ENCODE measurements at regions not wholly inside any gene's neighbourhood (a gene's known extent, or its start where the extent isn't known, plus 50 kb on each side); places are given as distances from the start of the nearest gene placed in this dataset.

DNA sequence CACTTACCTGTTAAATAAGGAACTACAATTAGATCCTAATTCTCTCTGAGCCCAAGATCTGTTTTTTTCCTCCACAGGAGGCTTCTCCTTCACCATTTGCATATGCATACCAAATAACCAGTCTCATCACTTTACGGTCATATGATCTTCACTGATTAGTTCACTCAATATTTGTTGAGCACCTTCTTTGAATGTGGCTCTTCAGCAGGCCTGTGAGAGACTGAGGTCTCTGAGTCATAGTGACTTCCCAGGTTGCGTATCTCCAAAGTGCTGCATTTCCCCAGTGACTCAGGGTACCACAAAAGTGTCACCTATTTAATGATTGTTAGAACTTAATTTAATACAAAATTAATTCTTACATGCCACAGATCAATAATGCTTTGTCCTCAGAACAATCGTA is 108.8 kb upstream of the TRIB2 start:
- Histone ChIP-seq H3K27me3 (replicated peaks in 1 of 4; ENCODE audit: control extremely low read depth in 1 of 4, control insufficient read depth in 3 of 4, insufficient read depth in 4 of 4, low read length in 3 of 4) (peaks cover 0 to 10% (median 2%) of the 10 kb centered on the region in 4 experiments), H3K9ac (ENCODE audit: low read length) (no peak overlapping the region), H3K4me1 (ENCODE audit: control insufficient read depth in 2 of 2, insufficient read depth in 2 of 2, low read length in 2 of 2) (peaks cover 4 to 7% of the 10 kb centered on the region in 2 donors), H4K20me1 (ENCODE audit: control insufficient read depth, insufficient read depth, low read length, poor library complexity, severe bottlenecking) (no peaks in the 10 kb centered on the region), H2AFZ (ENCODE audit: insufficient read depth, low read depth, low read length, poor library complexity, severe bottlenecking) (no peak overlapping the region), H3K79me2 (ENCODE audit: control insufficient read depth, insufficient read depth, low read length) (no peaks in the 10 kb centered on the region), H3K4me3 (ENCODE audit: control extremely low read depth in 1 of 5, extremely low read depth in 1 of 5, insufficient read depth in 1 of 5, low read depth in 2 of 5, low read length in 4 of 5) (no peak overlapping the region), H3K4me2 (replicated peaks; ENCODE audit: low read depth, low read length, poor library complexity, severe bottlenecking) (no peak overlapping the region), H3K36me3 (replicated peaks in 1 of 2; ENCODE audit: control extremely low read depth in 1 of 2, control insufficient read depth in 1 of 2, extremely low read depth in 1 of 2, insufficient read depth in 2 of 2, low read length in 1 of 2) (no peaks in the 10 kb centered on the region), H3K9me3 (ENCODE audit: control extremely low read depth in 1 of 3, control insufficient read depth in 2 of 3, insufficient read depth in 1 of 3, low read length in 2 of 3) (peaks cover 2 to 7% (median 3%) of the 10 kb centered on the region in 3 donors), H3K27ac (ENCODE audit: low read length in 2 of 2) (no peak overlapping the region)
- no peak for DNase-seq
- H3K4me3 Mint-ChIP-seq = no peak overlapping the region
- no peak overlapping the region for H3K27ac Mint-ChIP-seq
- ChIA-PET CTCF (no interaction called here), POLR2A (no interaction called here)
- WGBS (ENCODE audit: insufficient coverage) = 57% methylated on average over 1 of the region's 3 CpGs
- peaks cover 10% of the 10 kb centered on the region for H3K4me1 Mint-ChIP-seq
- H3K27me3 Mint-ChIP-seq = peaks cover 20% of the 10 kb centered on the region
- ATAC-seq (ENCODE audit: low read depth) = no peak
- intact Hi-C loops (cut with micrococcal nuclease) = no loop called here
- H3K9me3 Mint-ChIP-seq (ENCODE audit: insufficient read depth) = no peaks in the 10 kb centered on the region
- TF ChIP-seq, protein P1, sequence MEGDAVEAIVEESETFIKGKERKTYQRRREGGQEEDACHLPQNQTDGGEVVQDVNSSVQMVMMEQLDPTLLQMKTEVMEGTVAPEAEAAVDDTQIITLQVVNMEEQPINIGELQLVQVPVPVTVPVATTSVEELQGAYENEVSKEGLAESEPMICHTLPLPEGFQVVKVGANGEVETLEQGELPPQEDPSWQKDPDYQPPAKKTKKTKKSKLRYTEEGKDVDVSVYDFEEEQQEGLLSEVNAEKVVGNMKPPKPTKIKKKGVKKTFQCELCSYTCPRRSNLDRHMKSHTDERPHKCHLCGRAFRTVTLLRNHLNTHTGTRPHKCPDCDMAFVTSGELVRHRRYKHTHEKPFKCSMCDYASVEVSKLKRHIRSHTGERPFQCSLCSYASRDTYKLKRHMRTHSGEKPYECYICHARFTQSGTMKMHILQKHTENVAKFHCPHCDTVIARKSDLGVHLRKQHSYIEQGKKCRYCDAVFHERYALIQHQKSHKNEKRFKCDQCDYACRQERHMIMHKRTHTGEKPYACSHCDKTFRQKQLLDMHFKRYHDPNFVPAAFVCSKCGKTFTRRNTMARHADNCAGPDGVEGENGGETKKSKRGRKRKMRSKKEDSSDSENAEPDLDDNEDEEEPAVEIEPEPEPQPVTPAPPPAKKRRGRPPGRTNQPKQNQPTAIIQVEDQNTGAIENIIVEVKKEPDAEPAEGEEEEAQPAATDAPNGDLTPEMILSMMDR (IDR thresholded peaks at IDR 0.05) = no peak
- TF ChIP-seq EZH2 (IDR thresholded peaks at IDR 0.05; ENCODE audit: borderline replicate concordance, insufficient read depth, low read depth, low read length, poor library complexity, severe bottlenecking) = no peak

DNA sequence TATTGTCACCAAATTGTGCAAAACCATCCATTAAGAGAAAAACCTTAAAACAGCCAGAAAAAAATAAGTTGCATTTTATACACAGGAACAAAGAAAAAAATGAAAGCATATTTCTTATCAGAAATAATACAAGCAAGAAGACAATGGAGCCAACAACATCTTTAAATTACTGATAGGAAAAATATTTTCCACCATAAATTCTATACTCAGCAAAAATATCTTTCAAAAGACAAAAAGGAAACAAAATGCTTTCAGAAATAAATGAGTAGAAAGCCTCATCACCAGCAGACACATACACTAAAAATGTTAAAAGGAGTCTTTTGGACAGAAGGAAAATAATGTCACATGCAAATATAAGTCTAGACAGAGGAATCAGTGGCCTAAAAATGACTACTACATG is 106.4 kb upstream of the TRIB2 start:
- no peak overlapping the region for H3K4me3 ChIP-seq (ENCODE audit: control extremely low read depth in 1 of 5, extremely low read depth in 1 of 5, insufficient read depth in 1 of 5, low read depth in 2 of 5, low read length in 4 of 5)

More for the DNA sequence above, 106.4 kb upstream of the TRIB2 start:
- H3K27ac Mint-ChIP-seq = no peak overlapping the region
- peaks cover 19% of the 10 kb centered on the region for H3K4me1 Mint-ChIP-seq
- H3K4me3 Mint-ChIP-seq = no peak overlapping the region
- Histone ChIP-seq H2AFZ (ENCODE audit: insufficient read depth, low read depth, low read length, poor library complexity, severe bottlenecking) (no peak overlapping the region), H3K79me2 (ENCODE audit: control insufficient read depth, insufficient read depth, low read length) (no peaks in the 10 kb centered on the region), H3K9ac (ENCODE audit: low read length) (no peak overlapping the region), H3K4me2 (replicated peaks; ENCODE audit: low read depth, low read length, poor library complexity, severe bottlenecking) (no peak overlapping the region), H3K27ac (ENCODE audit: low read length in 2 of 2) (no peak overlapping the region), H3K9me3 (ENCODE audit: control extremely low read depth in 1 of 3, control insufficient read depth in 2 of 3, insufficient read depth in 1 of 3, low read length in 2 of 3) (peaks cover 2 to 7% (median 4%) of the 10 kb centered on the region in 3 donors), H3K27me3 (replicated peaks in 1 of 4; ENCODE audit: control extremely low read depth in 1 of 4, control insufficient read depth in 3 of 4, insufficient read depth in 4 of 4, low read length in 3 of 4) (peaks cover 0 to 3% (median 1%) of the 10 kb centered on the region in 4 experiments), H3K4me1 (ENCODE audit: control insufficient read depth in 2 of 2, insufficient read depth in 2 of 2, low read length in 2 of 2) (peaks cover 12 to 17% of the 10 kb centered on the region in 2 donors), H4K20me1 (ENCODE audit: control insufficient read depth, insufficient read depth, low read length, poor library complexity, severe bottlenecking) (no peaks in the 10 kb centered on the region), H3K36me3 (replicated peaks in 1 of 2; ENCODE audit: control extremely low read depth in 1 of 2, control insufficient read depth in 1 of 2, extremely low read depth in 1 of 2, insufficient read depth in 2 of 2, low read length in 1 of 2) (no peaks in the 10 kb centered on the region)
- TF ChIP-seq, protein P1 (IDR thresholded peaks at IDR 0.05) = no peak
- no peak for TF ChIP-seq EZH2 (IDR thresholded peaks at IDR 0.05; ENCODE audit: borderline replicate concordance, insufficient read depth, low read depth, low read length, poor library complexity, severe bottlenecking)
- intact Hi-C loops (cut with micrococcal nuclease) = loop anchor here (10.0 kb wide), 1 partner anchor 104 kb away; the partner anchor contains the start of gene TRIB2
- no peak for ATAC-seq (ENCODE audit: low read depth)
- H3K27me3 Mint-ChIP-seq = peaks cover 7% of the 10 kb centered on the region
- DNase-seq = no peak
- H3K9me3 Mint-ChIP-seq (ENCODE audit: insufficient read depth) = no peaks in the 10 kb centered on the region
- POLR2A ChIA-PET = no interaction called here
- CTCF ChIA-PET = interaction anchor here (0.7 kb wide), 1 partner anchor 632 kb away, joined by 4 read pairs; no protein-coding TSS in a partner anchor

Measured in B cell (primary cell).